GM19099 (cell line): ENCODE measurements at regions not wholly inside any gene's neighbourhood (a gene's known extent, or its start where the extent isn't known, plus 50 kb on each side); places are given as distances from the start of the nearest gene placed in this dataset.

Experiments
- POLR2A ChIP-seq: IDR thresholded peaks from 3 replicates; pipeline ENCODE4 v1.6.1; 2011; ENCODE audit warnings: low read depth; ENCODE audit not compliant: insufficient read length; ENCODE audit errors: extremely low read depth

- TF ChIP-seq POLR2A, result no peak
Measured at GRCh38 chr1:82597141-82597540, 796.4 kb downstream of the ADGRL2 start.

DNA sequence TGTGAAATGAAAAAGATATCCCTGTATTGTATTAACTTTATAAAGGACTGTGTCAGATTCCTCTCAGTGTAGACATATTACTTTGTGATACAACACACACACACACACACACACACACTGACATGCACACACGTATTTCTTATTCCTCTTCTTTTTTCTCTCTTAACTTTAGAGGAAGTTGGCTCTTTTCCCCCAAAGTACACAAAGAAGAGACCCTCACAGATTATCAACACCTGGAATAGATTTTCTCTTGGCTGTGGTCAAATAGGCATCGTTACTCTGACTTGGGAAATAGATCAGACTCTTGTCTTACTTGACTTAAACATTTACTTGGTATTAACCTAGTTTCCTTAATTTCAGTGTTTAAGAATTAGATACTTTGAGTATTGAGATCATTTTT is 792.8 kb downstream of the ADGRL2 start:
- no peak for TF ChIP-seq POLR2A

DNA sequence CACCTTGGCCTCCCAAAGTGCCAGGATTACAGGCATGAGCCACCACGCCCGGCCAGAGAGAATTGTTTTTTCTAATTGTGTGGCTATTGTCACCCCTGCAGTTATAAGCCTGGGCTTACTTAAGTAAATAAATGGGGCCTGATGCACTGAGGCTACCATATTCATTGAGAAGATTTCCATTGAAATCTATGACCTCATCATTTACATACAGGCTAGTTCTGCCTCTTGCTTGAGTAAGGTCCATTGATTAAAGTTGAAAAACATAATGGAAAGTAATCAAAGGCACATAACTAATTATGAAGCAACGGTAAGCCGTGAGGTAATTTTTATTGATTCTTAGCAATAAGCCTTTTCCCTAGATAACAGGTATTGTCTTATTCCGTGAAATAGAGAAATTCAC is 788.9 kb downstream of the ADGRL2 start:
- no peak for TF ChIP-seq POLR2A

GRCh38 chr1:82587371-82587770 is 786.6 kb downstream of the ADGRL2 start:
- TF ChIP-seq POLR2A, result no peak

GRCh38 chr1:82586473-82586872 is 785.7 kb downstream of the ADGRL2 start:
- no peak for TF ChIP-seq POLR2A

- TF ChIP-seq POLR2A, result no peak
Measured at GRCh38 chr1:82582347-82582746, 781.6 kb downstream of the ADGRL2 start.

- TF ChIP-seq POLR2A, result no peak
Measured at GRCh38 chr1:82578086-82578726, 777.5 kb downstream of the ADGRL2 start.

DNA sequence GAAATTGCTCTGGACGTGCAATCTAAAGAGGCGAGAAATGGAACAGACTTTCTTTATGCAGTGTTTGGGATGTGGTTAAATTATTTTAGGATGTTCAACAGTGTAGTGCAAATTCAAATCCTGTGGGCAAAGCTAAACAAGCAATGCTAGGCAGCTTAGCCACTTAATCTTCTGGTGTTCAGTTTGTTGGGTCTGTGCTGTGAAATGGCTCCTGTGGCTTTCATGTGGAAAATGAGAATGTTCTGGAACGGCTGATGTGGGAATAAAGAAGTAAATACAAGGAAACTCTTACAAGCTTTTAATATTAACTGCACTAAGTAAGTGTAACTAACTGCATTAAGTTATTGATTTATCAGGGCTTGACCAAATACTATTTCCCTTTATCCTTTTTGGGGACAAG is 766.6 kb downstream of the ADGRL2 start:
- TF ChIP-seq POLR2A, result no peak

DNA sequence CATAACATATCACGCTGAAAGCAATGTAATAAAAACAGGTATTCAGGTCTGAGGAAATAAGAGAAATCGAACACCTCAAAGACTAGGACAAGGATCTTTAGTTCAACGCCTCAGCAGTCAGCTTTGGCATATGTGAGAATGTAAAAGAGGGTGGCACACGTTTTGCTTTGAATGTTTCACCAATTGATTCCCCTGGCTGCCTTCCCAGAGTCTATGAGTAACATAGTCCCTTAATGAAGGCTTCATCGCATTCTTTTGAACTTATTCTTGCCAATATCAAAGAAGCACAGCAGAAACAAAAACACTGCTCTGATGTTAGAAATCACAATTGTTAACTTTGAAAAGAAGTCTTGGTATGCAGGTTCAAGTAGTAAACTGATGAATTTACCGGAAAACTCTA is 764.8 kb downstream of the ADGRL2 start:
- no peak for TF ChIP-seq POLR2A

- no peak for TF ChIP-seq POLR2A
Measured at GRCh38 chr1:82565146-82565545, 764.4 kb downstream of the ADGRL2 start.

DNA sequence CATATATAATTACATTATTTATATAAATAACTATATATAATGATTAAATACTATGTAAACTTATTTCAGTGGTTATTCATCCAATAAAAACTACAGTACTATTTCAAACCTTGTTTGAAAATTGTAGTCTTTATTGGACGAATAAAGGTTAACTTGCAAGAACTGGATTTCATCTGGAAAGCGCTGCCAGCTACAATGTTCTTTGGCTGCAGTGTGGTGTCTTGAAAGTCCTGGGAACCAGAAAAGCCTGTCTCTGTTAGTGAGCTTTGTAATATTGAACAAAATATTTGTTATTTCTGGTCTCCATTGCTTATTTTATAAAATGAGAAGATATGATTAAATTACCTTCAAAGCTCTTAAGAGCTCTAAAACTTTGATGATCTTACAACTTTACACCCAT is 763.6 kb downstream of the ADGRL2 start:
- TF ChIP-seq POLR2A, result no peak

GRCh38 chr1:82562448-82562847 is 761.7 kb downstream of the ADGRL2 start:
- no peak for TF ChIP-seq POLR2A

GRCh38 chr1:82560566-82560965 is 759.8 kb downstream of the ADGRL2 start:
- TF ChIP-seq POLR2A, result no peak

- TF ChIP-seq POLR2A, result no peak
Measured at GRCh38 chr1:82555501-82555900, 754.8 kb downstream of the ADGRL2 start.

- no peak for TF ChIP-seq POLR2A
Measured at GRCh38 chr1:82549841-82550240, 749.1 kb downstream of the ADGRL2 start.

DNA sequence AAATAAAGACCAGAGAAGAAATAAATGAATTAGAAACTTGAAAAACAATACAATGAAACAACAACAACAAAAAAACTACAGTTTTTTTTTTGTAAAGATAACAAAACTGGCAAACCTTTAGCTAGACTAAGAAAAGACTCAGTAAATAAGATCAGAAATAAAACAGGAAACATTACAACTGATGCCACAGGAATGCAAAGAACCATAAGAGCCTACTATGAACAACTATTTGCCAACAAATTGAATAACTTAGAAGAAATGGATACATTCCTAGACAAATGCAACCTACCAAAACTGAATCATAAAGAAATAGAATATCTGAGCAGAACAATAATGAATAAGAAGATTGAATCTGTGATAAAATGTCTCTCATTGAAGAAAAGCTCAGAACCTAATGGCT is 742.0 kb downstream of the ADGRL2 start:
- no peak for TF ChIP-seq POLR2A

- no peak for TF ChIP-seq POLR2A
Measured at GRCh38 chr1:82542141-82542540, 741.4 kb downstream of the ADGRL2 start.

DNA sequence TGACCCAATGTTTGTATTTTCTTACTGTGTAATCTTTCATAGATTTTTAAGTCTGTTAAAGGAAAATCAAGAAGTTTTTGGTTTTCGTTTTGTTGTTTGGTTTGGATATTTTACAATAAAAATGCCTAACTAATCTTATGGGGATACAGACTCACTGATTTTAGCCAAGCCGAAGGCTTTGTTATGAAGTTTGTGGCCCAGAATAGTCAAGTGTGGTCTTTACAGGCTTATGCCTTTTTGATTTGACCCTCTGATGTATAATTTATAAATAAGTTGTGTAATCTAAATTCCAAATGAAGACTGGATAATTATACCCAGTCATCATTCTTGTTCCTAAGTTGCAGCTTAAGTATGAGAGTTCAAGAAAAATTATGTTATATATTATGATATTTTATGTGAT is 739.3 kb downstream of the ADGRL2 start:
- no peak for TF ChIP-seq POLR2A

GRCh38 chr1:82538876-82539275 is 738.1 kb downstream of the ADGRL2 start:
- TF ChIP-seq POLR2A, result no peak
